NCI-H524 treated with DMSO at 0.1 percent for 48 hours (cell line): ENCODE measurements at regions not wholly inside any gene's neighbourhood (a gene's known extent, or its start where the extent isn't known, plus 50 kb on each side); places are given as distances from the start of the nearest gene placed in this dataset.
"Not testable (repeated sequence)": the region's sequence is repeated elsewhere in the genome, so short reads cannot be mapped to it uniquely, and the experiment has no call there.

Experiments
- DNase-seq: peaks from one replicate; lab custom pipeline; 2025; lab: John Stamatoyannopoulos, UW

DNA sequence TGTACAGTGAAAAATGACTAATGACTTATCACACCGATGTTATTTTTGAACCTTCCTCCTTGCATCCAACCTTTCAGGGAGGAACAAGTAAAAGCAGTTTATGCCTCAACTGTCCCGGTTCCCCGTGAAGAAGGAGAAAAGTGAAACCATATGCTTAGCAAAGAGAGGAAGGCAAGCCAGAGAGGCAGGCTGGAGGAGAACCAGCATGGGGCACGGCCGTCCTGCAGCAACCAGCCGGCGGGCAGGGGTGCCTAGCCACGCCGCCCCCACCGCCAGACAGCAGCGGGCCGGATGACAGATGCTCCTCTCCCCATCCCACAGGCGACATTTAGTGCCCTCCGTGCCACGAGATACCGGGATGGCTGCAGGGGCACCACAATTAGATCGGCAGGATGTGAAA is 421.4 kb upstream of the MGMT start:
- DNase-seq = peak; percentile 42

- no peak for DNase-seq
Observed at GRCh38 chr10:129046065-129046681, 420.9 kb upstream of the MGMT start.

DNA sequence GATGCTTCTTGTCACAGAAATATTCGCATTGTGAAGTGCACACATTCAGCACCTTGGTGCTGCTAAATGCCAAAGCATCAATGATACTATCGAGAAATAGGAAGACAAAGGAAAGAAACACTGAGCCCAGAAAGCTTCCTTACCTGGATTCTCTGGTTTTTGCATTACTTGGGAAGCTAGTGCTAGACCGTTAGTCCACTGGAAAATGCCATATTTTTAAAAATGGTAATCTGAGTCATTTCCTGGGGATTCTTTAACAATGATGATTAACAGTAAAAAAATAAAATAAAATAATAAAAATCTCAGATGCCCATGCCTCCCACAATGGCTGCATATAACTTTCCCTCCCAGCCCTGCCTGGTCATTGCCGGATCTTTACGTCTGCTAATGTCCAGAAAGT is 420.1 kb upstream of the MGMT start:
- DNase-seq = no peak

- no peak for DNase-seq
Observed at GRCh38 chr10:129047600-129047999, 419.4 kb upstream of the MGMT start.

- no peak for DNase-seq
Observed at GRCh38 chr10:129048513-129048912, 418.5 kb upstream of the MGMT start.

DNA sequence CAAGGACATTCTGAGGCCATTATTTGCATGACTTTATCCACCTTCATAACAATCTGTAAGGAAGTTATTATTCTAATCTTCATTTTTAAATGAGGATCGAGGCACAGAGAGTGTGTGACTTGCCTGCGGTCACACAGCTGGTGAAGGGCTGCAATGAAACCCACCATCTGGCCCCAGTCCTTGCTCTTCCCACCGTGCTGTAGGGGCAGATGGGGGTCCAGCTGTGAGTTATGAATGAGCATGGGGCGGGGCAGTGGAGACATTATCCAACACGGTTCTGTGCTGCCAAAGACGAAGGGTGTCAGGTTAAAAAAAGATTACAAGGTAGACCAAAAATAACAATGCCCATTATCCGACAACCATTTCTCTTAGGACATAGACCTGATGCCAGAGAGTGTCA is 417.5 kb upstream of the MGMT start:
- no peak for DNase-seq

DNA sequence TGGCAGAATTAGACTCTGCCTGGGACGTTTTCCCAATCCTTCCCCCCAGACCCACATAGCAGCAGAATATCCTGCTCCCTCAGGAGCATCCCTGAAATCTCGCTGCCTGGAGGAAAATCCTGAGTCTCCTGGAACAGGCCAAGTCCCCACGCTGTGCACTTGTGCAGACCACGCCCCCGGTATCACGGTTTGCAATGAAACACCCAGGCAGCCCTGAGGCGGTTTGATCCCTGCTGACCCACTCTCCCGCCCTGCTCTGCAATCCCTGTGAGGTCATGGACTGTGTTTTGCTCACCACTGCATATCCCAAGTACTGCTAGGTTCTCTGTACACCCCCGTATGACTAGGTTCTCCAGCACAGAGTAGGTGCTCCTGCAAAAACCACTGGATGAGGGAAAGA is 411.8 kb upstream of the MGMT start:
- no peak for DNase-seq

DNA sequence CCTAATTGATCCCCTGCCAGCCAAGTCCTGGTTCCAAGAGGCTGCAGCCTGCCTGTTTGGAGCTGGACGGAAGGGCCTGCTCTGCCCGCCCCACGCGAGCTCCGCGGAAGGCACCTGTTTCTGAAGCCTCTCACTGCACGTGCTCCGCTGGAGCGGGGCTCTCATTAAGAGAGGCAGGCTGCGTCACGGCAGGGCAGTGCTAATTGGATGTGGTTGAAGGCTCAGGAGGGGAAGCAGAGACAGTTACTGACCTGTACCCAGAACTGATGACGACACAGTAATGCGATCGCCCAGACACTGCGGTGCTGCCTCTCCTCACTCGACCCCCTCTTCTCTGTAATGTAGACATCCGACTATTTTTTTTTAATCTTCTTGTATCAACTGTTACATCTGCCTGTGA is 411.1 kb upstream of the MGMT start:
- no peak for DNase-seq

DNA sequence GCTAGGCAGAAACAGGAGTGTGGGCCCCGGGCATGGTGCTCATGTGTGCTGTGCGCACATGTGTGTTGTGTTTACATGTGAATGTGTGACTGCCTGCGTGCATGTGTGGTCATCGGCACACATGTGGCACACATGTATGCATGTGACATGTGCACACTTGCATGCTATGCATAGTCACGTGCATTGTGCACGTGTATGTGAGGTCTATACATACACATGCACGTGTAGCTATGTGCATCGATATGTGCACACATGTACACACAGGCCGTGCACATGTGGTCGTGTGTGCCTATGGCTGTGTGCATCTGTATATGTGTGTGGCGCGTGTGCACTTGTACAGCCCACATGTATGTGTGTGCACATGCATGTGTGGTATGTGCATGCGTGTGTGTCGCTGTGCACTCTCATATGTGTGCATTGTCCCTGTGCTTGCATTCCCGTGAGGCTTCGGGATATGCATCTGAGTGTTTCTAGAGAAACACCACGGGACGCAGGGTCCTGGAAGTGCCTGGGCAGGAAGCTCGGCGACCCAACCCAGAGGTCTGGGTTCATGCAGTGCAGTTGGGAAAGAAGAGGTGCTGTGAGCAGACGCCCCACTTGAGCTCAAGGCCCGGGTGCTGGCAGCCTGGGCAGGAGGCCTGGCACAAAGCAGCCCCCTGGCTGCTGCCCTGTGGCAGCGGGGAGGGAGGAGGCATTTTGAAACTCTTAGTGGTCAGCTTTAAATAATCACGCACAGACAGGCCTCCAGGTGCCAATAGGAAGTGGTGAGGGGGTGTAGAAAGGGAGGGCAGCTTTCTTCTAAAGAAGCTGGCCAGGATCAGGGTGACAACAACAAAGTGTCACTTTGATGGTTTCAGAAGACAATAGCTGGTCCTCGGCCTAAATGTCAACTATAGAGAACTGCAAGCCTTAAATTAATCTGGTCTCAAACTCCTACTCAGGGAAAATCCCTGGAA is 410.0 kb upstream of the MGMT start:
- no peak for DNase-seq

- DNase-seq = peak; percentile 14
Observed at GRCh38 chr10:129057856-129058663, 409.0 kb upstream of the MGMT start.

DNA sequence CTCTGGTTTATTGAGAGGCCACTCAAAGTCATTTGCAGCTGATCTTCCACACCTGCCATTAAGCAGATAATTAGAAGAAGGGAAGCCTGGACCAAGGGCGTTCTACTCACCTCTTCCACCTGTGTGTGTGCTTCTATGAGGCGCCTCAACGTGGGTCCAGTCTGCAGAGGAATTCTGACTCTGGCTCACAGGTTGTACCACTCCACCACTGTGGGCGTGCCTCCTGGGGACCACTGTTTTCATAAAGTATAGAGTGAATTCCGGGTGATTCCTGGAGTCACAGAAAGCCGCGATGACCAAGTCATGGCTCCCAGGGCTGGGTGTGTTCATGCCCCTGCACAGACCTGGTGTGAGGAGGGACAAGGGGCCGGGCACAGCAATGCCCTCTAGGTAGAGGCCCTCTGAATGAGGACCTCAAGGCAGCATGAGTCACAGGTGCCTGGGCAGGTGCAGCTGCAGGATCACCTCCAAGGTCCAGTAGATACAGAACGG is 408.3 kb upstream of the MGMT start:
- DNase-seq = no peak

- no peak for DNase-seq
Observed at GRCh38 chr10:129059977-129060376, 407.1 kb upstream of the MGMT start.

DNA sequence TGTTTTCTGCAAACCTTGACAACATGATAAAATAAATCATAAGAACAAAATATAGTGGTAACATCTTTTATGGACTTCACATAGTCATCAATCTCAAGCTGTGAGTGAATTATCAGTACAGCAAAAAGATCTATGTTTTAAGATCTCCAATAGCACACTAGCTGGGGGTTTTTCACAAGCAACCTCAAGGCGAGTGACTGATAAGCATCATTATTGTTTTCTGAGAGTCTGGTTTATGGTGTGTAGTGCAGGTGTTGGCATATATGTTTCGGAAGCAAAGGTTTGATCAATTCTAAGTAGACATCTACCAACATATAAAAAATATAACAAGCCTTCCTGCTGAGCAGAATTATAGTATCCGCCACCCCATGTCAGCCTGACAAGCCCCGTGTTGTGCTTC is 403.8 kb upstream of the MGMT start:
- no peak for DNase-seq

GRCh38 chr10:129063877-129064276 is 403.2 kb upstream of the MGMT start:
- no peak for DNase-seq

DNA sequence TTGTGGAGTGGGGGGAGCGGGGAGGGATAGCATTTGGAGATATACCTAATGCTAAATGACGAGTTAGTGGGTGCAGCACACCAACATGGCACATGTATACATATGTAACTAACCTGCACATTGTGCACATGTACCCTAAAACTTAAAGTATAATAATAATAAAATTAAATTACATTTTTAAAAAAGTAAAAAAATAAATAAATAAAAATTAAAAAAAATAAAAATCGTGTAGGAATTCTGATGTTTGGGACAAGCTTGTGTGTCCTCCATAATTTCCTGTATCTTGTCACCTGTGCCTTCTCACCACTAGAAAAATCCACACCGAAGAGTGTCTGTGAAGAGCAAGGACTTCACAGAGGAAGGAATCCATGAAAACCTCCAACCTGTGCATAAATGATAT is 400.5 kb upstream of the MGMT start:
- not testable (repeated sequence) for DNase-seq

- not testable (repeated sequence) for DNase-seq
Observed at GRCh38 chr10:129071411-129071810, 395.6 kb upstream of the MGMT start.

- DNase-seq = no peak
Observed at GRCh38 chr10:129074939-129075338, 392.1 kb upstream of the MGMT start.

DNA sequence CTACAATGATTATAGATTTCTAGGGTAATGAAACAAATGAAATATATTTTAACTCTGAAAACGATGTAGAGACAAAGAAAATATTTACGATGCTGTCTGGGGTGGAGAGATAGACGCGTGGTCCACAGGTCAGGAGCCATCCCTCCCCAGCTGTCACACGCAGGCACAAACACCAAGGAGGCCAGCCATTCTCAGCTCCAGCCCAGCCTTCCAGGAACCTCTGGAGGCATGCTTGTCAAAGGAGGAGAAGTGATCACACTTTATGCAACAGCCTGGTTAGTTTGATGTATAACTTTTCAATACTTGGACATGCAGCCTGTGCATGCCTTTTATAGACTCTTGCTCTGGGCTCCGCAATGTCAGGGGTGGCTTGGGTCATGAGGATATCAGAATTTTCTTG is 391.5 kb upstream of the MGMT start:
- no peak for DNase-seq

DNA sequence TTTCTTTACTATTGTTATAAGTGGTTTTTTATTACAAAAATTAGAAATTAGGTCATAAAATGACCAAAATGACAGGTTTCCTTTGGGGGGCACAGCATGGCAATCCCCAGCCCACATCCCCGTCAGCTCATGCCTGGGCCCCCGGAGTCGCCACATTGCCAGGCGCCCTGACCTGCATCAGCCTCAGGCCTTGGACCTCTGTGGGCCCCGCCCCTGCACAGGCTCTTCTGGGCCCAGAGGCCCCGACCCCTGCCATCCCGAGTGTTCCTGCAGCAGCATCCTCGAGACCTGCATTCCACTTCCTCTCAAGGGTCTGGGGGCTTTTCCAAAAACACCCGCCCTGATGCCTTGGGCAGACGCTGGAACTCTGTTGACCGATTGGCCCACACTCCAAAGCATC is 391.1 kb upstream of the MGMT start:
- DNase-seq = no peak

- DNase-seq = no peak
Observed at GRCh38 chr10:129078346-129078745, 388.7 kb upstream of the MGMT start.

GRCh38 chr10:129078746-129079145 is 388.3 kb upstream of the MGMT start:
- no peak for DNase-seq

DNA sequence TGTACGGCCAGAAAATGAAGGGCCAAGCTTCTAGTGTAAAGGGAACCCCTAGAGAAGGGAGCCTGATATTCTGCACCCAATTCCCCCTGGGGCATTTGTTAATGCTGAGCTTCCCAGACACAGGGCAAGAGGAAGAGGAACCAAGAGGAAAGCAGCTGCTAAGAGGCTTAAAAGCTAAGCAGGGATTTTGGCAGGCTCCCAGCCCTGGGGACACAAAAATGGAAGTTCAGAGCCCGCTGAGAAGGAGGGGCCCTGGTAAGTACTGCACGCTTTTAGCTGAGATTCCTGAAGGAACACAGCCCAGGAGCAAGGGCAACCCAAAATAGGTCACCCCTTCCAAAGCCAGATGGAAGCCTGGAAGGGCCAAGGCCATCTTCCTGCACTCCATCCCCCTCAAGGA is 387.3 kb upstream of the MGMT start:
- DNase-seq = peak; percentile 42

DNA sequence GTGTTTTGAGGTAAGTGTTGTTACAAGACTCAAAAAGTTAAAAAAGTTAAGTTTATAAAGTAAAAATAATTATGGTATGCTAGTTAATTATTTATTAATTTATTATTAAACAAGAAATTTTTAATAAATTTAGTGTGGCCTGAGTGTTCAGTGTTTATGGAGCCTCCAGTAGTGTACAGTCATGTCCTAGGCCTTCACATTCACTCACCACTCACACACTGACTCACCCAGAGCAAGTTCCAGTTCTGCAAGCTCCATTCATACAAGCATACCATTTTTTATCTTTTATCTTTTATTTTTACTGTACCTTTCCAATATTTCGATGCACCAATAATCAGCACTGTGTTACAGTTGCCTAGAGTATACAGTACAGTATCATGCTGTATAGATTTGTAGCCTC is 381.2 kb upstream of the MGMT start:
- no peak for DNase-seq
